C4-2B (cell line): ENCODE measurements at regions not wholly inside any gene's neighbourhood (a gene's known extent, or its start where the extent isn't known, plus 50 kb on each side); places are given as distances from the start of the nearest gene placed in this dataset.

Source experiments
- H3K27ac ChIP-seq: fragments of 450-650 bp; 2 replicates; pipeline ENCODE4 v1.5.1; 2017
- CTCF ChIP-seq: fragments of 450-650 bp; conservative IDR thresholded peaks from 2 replicates; pipeline ENCODE4 v1.5.1; 2017; ENCODE audit warnings: mild to moderate bottlenecking
- ZFX ChIP-seq: fragments of 450-650 bp; IDR thresholded peaks from 2 replicates; pipeline ENCODE4 v1.6.1; 2017

DNA sequence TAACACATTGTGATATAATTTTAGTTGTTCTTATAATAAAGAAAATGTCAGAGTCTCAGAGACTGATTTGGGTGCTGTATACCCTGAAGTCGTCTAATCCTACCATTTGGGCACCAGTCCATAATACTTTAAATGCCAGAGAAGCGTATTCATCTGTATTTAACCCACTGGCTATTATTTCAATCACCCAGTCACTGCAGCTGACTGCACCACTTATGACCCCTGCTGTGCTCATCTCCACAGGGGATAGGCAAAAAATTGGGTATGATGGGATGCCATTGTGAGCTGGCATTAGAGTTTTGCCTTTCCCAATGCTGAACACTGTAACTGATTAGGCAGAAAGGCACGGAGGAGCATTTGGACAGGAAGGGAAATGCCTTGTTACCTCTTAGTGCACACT, 599.7 kb downstream of the CAAP1 start:
- no peak for TF ChIP-seq CTCF
- no peak for TF ChIP-seq ZFX
- H3K27ac ChIP-seq = no peak overlapping the region

GRCh38 chr9:26271495-26272122, 593.4 kb upstream of the TUSC1 start:
- TF ChIP-seq CTCF (no peak), ZFX (no peak)
- no peak overlapping the region for H3K27ac ChIP-seq

DNA sequence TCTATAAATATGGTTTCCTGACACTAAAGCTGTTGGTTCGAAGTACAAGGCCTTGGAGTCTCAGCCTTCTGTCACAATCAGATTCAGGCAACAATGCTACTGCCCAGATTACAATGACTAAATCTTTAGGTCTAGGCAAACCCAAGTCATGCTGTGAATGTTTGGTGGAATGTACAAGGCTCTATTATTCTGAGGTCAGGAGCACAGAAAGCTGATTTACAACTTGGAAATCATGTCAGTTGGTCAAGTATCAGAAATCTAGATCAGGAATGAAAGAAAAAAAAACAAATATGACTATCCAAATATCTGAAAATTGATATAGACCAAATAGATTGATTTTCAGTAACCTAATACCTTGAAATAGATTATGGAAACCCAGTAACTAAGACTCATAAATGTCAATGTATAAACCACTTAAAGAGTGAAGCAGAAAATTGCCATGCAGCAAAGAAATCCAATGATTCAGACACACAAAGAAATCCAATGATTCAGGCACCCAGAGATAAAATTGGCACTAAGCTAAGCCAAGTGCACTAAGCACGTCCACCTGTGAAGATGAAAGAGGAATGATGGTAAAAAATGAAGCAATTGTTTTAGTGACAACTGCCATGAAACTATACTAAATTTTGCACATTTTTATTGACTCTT, 588.0 kb upstream of the TUSC1 start:
- H3K27ac ChIP-seq = no peak overlapping the region
- TF ChIP-seq ZFX = no peak
- no peak for TF ChIP-seq CTCF

- H3K27ac ChIP-seq = no peak overlapping the region
- TF ChIP-seq ZFX = no peak
- no peak for TF ChIP-seq CTCF
Observed at GRCh38 chr9:26264709-26265601, 586.7 kb upstream of the TUSC1 start.

DNA sequence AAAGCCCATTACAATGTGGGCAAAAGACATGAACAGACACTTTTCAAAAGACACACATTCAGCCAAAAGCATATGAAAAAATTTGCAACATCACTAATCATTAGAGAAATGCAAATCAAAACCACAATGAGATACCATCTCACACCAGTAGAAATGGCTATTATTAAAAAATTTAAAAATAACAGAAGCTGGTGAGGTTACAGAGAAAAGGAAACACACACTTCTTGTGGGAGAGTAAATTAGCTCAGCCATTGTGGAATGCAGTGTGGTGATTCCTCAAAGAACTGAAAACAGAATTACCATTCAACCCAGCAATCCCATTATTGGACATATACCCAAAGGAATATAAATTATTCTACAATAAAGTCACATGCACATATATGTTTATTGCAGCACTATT, 585.2 kb upstream of the TUSC1 start:
- H3K27ac ChIP-seq = no peak overlapping the region
- TF ChIP-seq ZFX (no peak), CTCF (no peak)

GRCh38 chr9:26262421-26263107, 584.3 kb upstream of the TUSC1 start:
- no peak overlapping the region for H3K27ac ChIP-seq
- TF ChIP-seq CTCF = no peak
- TF ChIP-seq ZFX = no peak
